ENCODE measurements at regions not wholly inside any gene's neighbourhood (a gene's known extent, or its start where the extent isn't known, plus 50 kb on each side); places are given as distances from the start of the nearest gene placed in this dataset.

DNA sequence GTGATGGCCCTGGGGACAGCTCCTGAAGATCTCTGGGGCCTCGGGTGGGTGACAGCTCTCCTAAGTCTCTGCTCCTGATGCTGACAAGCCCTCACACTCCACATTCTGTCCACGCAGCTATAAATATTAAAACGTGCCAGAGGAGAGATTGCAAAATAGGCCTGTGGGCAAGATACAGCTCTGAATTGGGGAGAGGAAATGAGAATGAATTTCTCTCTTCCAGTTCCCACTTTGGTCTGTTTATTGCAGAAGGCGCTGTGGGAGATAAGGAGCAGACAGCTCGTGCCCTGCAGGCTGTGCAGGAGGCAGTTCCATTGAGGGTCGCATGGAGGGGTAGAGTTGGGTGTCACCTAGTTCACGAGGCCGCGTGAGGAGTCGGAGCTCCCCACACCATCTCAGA lies 87.5 kb upstream of the SDK2 start:
- Histone ChIP-seq H3K79me2 (ENCODE audit: low read length) (no peaks in the 10 kb centered on the region), H3K9me3 (ENCODE audit: insufficient read depth, low read length) (no peaks in the 10 kb centered on the region), H3K36me3 (replicated peaks; ENCODE audit: low read depth, low read length) (no peaks in the 10 kb centered on the region), H3K27me3 (ENCODE audit: low read depth, low read length) (peaks cover 12% of the 10 kb centered on the region), H4K20me1 (ENCODE audit: insufficient read depth, low read length) (no peaks in the 10 kb centered on the region), H2AFZ (ENCODE audit: low read depth, low read length) (no peak overlapping the region), H3K4me2 (ENCODE audit: low read length) (no peak overlapping the region), H3K4me1 (ENCODE audit: low read length) (no peaks in the 10 kb centered on the region), H3K9ac (ENCODE audit: low read length) (no peak overlapping the region), H3K4me3 (ENCODE audit: low read length) (no peak overlapping the region), H3K27ac (ENCODE audit: low read length) (no peak overlapping the region)
- TF ChIP-seq, protein P1, sequence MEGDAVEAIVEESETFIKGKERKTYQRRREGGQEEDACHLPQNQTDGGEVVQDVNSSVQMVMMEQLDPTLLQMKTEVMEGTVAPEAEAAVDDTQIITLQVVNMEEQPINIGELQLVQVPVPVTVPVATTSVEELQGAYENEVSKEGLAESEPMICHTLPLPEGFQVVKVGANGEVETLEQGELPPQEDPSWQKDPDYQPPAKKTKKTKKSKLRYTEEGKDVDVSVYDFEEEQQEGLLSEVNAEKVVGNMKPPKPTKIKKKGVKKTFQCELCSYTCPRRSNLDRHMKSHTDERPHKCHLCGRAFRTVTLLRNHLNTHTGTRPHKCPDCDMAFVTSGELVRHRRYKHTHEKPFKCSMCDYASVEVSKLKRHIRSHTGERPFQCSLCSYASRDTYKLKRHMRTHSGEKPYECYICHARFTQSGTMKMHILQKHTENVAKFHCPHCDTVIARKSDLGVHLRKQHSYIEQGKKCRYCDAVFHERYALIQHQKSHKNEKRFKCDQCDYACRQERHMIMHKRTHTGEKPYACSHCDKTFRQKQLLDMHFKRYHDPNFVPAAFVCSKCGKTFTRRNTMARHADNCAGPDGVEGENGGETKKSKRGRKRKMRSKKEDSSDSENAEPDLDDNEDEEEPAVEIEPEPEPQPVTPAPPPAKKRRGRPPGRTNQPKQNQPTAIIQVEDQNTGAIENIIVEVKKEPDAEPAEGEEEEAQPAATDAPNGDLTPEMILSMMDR (IDR thresholded peaks at IDR 0.05; ENCODE audit: low read depth, low read length) = no peak
- TF ChIP-seq EZH2phosphoT487 (IDR thresholded peaks at IDR 0.05; ENCODE audit: low read depth) = no peak

DNA sequence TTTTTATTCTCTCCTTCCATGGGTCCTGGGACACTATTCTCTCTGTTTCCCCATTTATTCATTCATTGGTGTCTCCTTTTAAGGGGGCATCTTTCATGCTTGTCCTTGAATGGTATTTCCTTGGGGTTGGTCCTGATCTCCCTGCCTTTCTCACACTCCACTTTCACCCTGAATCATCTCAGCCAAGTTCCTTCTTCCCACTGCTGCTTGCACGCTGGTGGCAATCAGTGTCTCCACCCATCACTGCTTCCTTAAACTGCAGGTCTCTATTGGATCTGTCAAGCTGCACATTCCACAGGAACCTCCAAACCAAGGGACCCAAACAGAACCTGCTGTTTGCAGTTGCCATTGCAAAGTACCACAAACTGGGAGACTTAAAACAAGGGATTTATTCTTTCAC lies 89.3 kb upstream of the SDK2 start:
- Histone ChIP-seq H3K27me3 (ENCODE audit: low read depth, low read length) (peaks cover 16% of the 10 kb centered on the region), H3K4me3 (ENCODE audit: low read length) (no peak overlapping the region), H3K4me2 (ENCODE audit: low read length) (no peak overlapping the region), H3K79me2 (ENCODE audit: low read length) (no peaks in the 10 kb centered on the region), H3K27ac (ENCODE audit: low read length) (no peak overlapping the region), H2AFZ (ENCODE audit: low read depth, low read length) (no peak overlapping the region), H3K4me1 (ENCODE audit: low read length) (no peaks in the 10 kb centered on the region), H3K36me3 (replicated peaks; ENCODE audit: low read depth, low read length) (no peaks in the 10 kb centered on the region), H3K9ac (ENCODE audit: low read length) (no peak overlapping the region), H4K20me1 (ENCODE audit: insufficient read depth, low read length) (no peaks in the 10 kb centered on the region), H3K9me3 (ENCODE audit: insufficient read depth, low read length) (no peaks in the 10 kb centered on the region)
- TF ChIP-seq, protein P1 (IDR thresholded peaks at IDR 0.05; ENCODE audit: low read depth, low read length) = no peak
- no peak for TF ChIP-seq EZH2phosphoT487 (IDR thresholded peaks at IDR 0.05; ENCODE audit: low read depth)

DNA sequence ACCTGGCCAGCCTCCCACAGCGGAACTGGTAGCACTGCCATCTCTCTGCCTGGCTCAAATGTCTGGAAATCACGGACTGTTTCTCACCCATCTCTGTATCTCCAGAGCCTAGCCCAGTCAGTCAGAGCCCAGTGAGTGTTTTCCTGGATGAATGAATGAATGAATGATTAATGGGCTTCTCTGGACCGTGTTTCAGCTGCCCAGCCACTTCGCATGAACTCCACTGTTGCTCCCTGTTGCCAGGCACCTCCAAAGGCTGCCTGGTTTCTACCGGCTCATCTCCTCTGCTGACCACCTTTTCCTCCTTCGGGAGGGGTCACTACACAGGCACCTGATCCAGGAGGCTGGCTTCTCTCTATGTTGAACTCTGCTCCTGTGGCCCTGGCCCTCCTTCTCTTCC lies 91.0 kb upstream of the SDK2 start:
- Histone ChIP-seq H3K9me3 (ENCODE audit: insufficient read depth, low read length) (no peaks in the 10 kb centered on the region), H3K9ac (ENCODE audit: low read length) (no peak overlapping the region), H3K27ac (ENCODE audit: low read length) (no peak overlapping the region), H3K4me2 (ENCODE audit: low read length) (no peak overlapping the region), H3K79me2 (ENCODE audit: low read length) (no peaks in the 10 kb centered on the region), H4K20me1 (ENCODE audit: insufficient read depth, low read length) (no peaks in the 10 kb centered on the region), H3K27me3 (ENCODE audit: low read depth, low read length) (peaks cover 25% of the 10 kb centered on the region), H3K4me1 (ENCODE audit: low read length) (no peaks in the 10 kb centered on the region), H2AFZ (ENCODE audit: low read depth, low read length) (no peak overlapping the region), H3K4me3 (ENCODE audit: low read length) (no peak overlapping the region), H3K36me3 (replicated peaks; ENCODE audit: low read depth, low read length) (no peaks in the 10 kb centered on the region)
- TF ChIP-seq, protein P1 (IDR thresholded peaks at IDR 0.05; ENCODE audit: low read depth, low read length) = no peak
- no peak for TF ChIP-seq EZH2phosphoT487 (IDR thresholded peaks at IDR 0.05; ENCODE audit: low read depth)

DNA sequence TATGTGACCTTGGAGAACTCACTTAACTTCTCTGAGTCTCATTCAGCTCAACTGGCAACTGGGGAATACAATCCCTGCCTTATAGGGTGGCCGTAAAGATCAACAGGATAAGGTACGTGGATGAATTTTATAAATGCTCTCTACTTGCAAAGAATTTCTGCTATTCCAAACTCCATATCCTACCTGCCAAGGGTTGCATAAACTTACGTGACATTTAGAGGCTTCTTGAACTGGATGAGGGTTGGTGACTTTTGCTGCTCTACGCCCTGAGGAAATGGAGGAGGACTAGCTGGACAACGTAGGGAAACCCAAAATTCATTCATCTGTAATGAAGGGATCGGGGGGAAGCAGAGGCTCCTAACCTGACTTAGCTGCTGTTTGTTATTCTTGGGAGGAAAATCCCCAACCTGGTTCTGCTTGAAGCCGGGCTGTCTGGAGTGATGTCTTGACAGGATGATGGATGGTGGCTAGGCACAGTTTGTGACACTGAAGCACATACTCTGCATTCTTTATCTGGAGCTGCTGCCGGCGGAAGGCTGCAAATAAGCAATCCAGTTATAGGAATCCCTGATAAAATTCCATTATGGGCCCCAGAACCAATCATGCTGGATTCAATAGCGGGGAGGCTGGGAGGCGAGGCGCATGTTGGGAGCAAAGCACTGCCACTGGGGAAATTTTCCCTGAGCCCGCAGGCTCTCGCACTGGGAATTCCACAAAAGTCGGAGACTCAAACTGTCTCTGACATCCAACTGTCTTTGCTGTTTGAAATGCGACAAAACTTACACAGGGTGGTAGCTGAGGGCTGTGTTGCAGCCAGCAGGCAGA lies 94.7 kb upstream of the SDK2 start:
- Histone ChIP-seq H3K4me3 (ENCODE audit: low read length) (no peak overlapping the region), H3K27me3 (ENCODE audit: low read depth, low read length) (peaks cover 16% of the 10 kb centered on the region), H3K27ac (ENCODE audit: low read length) (no peak overlapping the region), H3K9ac (ENCODE audit: low read length) (no peak overlapping the region), H3K4me1 (ENCODE audit: low read length) (no peaks in the 10 kb centered on the region), H3K9me3 (ENCODE audit: insufficient read depth, low read length) (no peaks in the 10 kb centered on the region), H3K4me2 (ENCODE audit: low read length) (no peak overlapping the region), H3K36me3 (replicated peaks; ENCODE audit: low read depth, low read length) (no peaks in the 10 kb centered on the region), H3K79me2 (ENCODE audit: low read length) (no peaks in the 10 kb centered on the region), H4K20me1 (ENCODE audit: insufficient read depth, low read length) (no peaks in the 10 kb centered on the region), H2AFZ (ENCODE audit: low read depth, low read length) (no peak overlapping the region)
- TF ChIP-seq, protein P1 (IDR thresholded peaks at IDR 0.05; ENCODE audit: low read depth, low read length) = no peak
- no peak for TF ChIP-seq EZH2phosphoT487 (IDR thresholded peaks at IDR 0.05; ENCODE audit: low read depth)

Data from OCI-LY3 (cell line).